Activated CD8-positive, alpha-beta T cell treated with anti-CD3 and anti-CD28 coated beads, Interleukin-2, amount 10 ng/mL, durations not matched to agents 7 days and 5 days (primary cell): ENCODE measurements at regions not wholly inside any gene's neighbourhood (a gene's known extent, or its start where the extent isn't known, plus 50 kb on each side); places are given as distances from the start of the nearest gene placed in this dataset.

Source experiments
- ATAC-seq: fragments of 150-1000 bp; cut with Tn5 transposase; one replicate; pipeline ENCODE4 v1.10.0; 2021; ENCODE audit warnings: moderate library complexity
- CTCF ChIA-PET: fragments of 350-600 bp; sonication (Branson Sonifier 250); formaldehyde crosslinking; loops from one replicate; lab custom pipeline; 2021; ENCODE audit warnings: antibody characterized with exemption; lab: Charles Lee
- POLR2A ChIA-PET: fragments of 350-600 bp; sonication (Branson Sonifier 250); formaldehyde crosslinking; loops from one replicate; lab custom pipeline; 2021; ENCODE audit warnings: antibody characterized with exemption; lab: Charles Lee
- DNase-seq: peaks from one replicate; pipeline ENCODE4 v3.0.0-alpha.2; 2020
- H3K27ac Mint-ChIP-seq: one replicate; pipeline ENCODE4 v1.8.0; 2021; ENCODE audit warnings: mild to moderate bottlenecking, mixed read lengths
- H3K27me3 Mint-ChIP-seq: one replicate; pipeline ENCODE4 v1.8.0; 2021; ENCODE audit warnings: low read depth, mixed read lengths
- H3K36me3 Mint-ChIP-seq: one replicate; pipeline ENCODE4 v1.8.0; 2021; ENCODE audit warnings: low read depth, mixed read lengths
- H3K4me1 Mint-ChIP-seq: one replicate; pipeline ENCODE4 v1.8.0; 2021; ENCODE audit warnings: low read depth, mixed read lengths
- H3K4me3 Mint-ChIP-seq: one replicate; pipeline ENCODE4 v1.8.0; 2021; ENCODE audit warnings: mild to moderate bottlenecking, mixed read lengths
- H3K9me3 Mint-ChIP-seq: one replicate; pipeline ENCODE4 v1.8.0; 2022; ENCODE audit warnings: mixed read lengths; ENCODE audit not compliant: insufficient read depth

DNA sequence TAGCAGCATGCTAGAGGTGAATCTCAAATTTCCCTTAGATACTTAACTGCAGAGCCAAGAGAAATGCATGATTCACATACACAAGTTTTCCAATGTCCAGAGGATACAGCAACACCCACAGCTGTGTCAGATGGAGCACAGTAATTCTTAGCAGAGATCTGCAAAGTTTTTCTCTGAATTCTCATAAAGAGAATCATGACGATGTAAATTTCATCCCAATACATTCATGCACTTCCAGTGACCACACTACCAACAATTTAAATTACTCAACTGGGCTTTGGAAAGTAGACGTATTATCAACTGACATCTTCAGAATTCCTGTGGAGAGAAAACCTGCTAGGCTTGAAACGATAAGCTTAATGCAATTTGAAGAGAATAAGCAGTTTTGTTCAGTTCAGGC is 378.8 kb upstream of the TLE4 start:
- no peak for DNase-seq
- H3K27me3 Mint-ChIP-seq, result no peaks in the 10 kb centered on the region
- no peaks in the 10 kb centered on the region for H3K9me3 Mint-ChIP-seq
- H3K36me3 Mint-ChIP-seq, result no peaks in the 10 kb centered on the region
- CTCF ChIA-PET, result no interaction called here
- no peaks in the 10 kb centered on the region for H3K4me1 Mint-ChIP-seq
- POLR2A ChIA-PET, result no interaction called here
- ATAC-seq, result no peak
- no peak overlapping the region for H3K27ac Mint-ChIP-seq
- no peak overlapping the region for H3K4me3 Mint-ChIP-seq

DNA sequence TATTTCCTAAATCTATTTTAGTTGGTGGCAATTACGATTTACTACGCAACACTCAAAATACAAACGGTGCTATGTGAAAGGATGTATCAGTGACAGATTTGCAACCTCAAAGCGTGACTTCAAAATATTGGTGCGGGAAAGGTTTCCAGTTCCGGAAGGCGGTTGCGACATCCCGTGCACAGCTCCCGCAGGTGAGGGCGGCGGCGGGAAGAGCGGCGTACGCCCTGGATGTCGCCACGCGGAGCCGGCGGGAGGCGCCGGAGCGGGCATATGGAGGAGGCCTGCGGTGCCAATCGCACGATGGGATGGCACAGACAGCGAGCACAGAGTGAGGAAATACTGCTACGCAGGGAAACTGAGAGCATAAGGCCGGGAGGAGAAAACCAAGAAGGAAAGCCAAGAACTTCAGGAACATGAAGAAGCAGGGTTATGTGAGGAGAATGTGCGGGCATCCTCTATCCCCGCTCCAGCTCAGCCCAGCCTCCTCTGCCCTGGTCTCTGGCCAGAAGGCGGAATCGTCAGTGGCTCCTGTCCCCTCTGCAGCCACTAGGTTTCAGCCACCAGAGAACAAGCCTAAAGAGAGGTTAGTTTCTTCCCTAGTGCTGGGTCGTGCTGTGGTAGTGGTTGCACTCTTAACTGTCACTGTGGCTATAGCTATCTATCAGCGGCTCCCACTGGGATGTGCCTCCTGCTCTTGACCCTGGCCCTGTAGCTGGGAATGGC is 378.1 kb upstream of the TLE4 start:
- Mint-ChIP-seq H3K9me3 (no peaks in the 10 kb centered on the region), H3K27ac (no peak overlapping the region), H3K4me3 (no peak overlapping the region), H3K36me3 (no peaks in the 10 kb centered on the region), H3K4me1 (no peaks in the 10 kb centered on the region), H3K27me3 (no peaks in the 10 kb centered on the region)
- CTCF ChIA-PET, result no interaction called here
- DNase-seq (no peak), ATAC-seq (no peak)
- POLR2A ChIA-PET, result no interaction called here

DNA sequence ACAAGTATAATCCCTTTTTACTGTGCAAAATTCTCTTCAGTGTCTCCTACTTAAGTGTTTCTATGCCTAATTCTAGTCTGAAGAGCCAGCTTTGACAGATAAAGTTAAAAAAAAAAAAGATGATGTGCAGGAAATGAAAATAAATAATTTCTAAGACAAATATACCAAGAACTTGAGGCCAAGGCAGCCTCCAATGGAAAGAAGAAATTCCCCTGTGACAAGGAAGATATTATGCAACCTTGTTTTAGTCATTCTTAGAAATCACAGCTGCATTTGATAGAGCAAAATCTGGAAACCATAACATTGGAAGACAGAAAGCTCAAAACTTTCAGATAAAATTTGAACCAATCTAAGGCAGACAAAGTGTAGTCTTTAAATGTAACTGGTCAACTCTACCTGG is 375.9 kb upstream of the TLE4 start:
- Mint-ChIP-seq H3K27me3 (no peaks in the 10 kb centered on the region), H3K36me3 (no peaks in the 10 kb centered on the region), H3K4me1 (no peaks in the 10 kb centered on the region), H3K27ac (no peak overlapping the region), H3K4me3 (no peak overlapping the region), H3K9me3 (no peaks in the 10 kb centered on the region)
- ATAC-seq (no peak), DNase-seq (no peak)
- POLR2A ChIA-PET, result no interaction called here
- CTCF ChIA-PET, result no interaction called here

DNA sequence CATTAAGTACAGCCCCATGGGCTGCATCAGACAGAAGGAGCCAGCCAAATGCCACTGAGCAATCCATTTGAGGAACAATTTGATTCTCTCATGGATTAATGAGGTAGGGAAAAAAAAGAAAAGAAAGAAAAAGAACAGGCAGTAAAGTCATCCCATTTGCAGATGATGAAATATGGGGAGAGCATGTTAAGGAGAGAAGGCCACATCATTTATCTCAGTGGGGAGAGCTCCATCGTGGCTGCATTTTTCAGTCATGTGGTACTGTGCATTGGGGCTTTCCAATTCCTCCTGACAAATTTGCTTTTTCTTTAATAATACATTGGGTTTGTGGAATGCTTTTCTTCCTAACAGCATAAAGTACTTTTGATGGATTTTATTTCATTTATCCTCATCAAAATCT is 375.2 kb upstream of the TLE4 start:
- Mint-ChIP-seq H3K9me3 (no peaks in the 10 kb centered on the region), H3K27me3 (no peaks in the 10 kb centered on the region), H3K36me3 (no peaks in the 10 kb centered on the region), H3K4me1 (no peaks in the 10 kb centered on the region), H3K27ac (no peak overlapping the region), H3K4me3 (no peak overlapping the region)
- no peak for ATAC-seq
- ChIA-PET POLR2A (no interaction called here), CTCF (no interaction called here)
- no peak for DNase-seq

DNA sequence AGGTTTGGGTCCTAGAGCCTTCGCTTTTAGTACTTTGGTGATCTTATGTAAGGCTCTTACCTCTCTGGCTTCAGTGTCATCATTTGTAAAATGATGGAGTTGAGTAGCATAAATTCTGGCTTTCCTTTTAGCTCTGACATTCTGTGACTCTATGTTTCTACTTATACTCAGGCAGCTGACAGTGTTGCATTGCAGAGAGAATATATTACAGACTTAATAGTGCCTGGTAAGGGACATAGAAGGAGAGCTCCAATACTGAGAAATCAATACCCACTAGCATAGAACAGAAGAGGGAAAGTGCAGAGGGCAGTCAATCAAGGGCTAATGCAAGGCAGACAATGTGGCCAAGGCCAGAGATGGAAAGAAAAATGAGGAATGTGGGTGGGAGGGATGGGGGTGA is 371.4 kb upstream of the TLE4 start:
- Mint-ChIP-seq H3K36me3 (no peaks in the 10 kb centered on the region), H3K27ac (no peak overlapping the region), H3K4me1 (no peaks in the 10 kb centered on the region), H3K4me3 (no peak overlapping the region), H3K9me3 (no peaks in the 10 kb centered on the region), H3K27me3 (no peaks in the 10 kb centered on the region)
- ChIA-PET POLR2A (no interaction called here), CTCF (no interaction called here)
- no peak for ATAC-seq
- no peak for DNase-seq

DNA sequence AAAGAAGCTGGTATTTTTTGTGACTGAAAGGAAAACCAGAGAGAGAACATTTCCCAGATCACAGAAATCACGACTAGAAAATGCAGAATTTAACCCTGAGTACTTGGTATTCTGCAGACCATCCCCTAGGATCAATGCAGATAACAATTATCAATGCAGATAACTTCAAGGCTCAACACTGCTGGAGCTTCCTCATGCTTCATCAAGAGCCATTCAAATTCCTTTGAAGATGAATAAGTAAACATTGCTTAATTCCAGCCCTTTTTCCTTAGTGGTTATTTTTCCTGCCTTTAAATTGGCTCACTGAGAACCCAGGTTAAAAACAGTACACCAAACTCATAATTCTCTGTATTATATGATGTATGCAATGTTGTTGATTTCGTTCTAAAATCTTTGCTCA is 370.1 kb upstream of the TLE4 start:
- no peak for DNase-seq
- Mint-ChIP-seq H3K4me1 (no peaks in the 10 kb centered on the region), H3K9me3 (no peaks in the 10 kb centered on the region), H3K27ac (no peak overlapping the region), H3K4me3 (no peak overlapping the region), H3K36me3 (no peaks in the 10 kb centered on the region), H3K27me3 (peaks cover 2% of the 10 kb centered on the region)
- ATAC-seq, result no peak
- CTCF ChIA-PET, result no interaction called here
- POLR2A ChIA-PET, result no interaction called here

DNA sequence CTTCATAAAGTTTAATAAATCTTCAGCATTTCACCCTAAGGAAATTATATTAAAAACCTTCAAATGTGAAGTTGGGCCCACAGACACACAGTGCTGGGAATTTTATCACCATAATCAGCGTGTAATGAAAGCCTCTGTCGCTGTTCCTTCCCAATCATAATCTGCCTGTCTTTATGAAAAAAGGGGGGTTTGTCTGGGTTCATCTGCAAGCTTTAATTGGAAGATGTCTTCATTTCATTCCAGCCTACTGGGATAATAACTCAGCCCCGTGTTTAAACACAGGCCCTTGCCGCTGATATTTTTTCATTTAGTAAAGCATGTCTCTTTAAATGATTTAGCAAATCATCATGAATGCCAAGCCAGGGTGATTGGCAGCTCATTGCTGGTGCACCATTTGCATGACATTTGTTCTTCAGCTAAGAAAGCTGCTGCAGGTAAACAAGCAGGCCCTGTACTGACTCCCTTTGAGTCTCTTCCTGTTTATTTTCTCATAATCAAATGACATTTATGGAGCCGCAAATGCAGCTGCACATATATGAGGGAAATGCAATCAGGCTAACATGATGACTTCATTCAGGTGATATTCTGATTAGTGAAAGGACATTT is 362.9 kb upstream of the TLE4 start:
- Mint-ChIP-seq H3K36me3 (no peaks in the 10 kb centered on the region), H3K27me3 (peaks cover 2% of the 10 kb centered on the region), H3K27ac (no peak overlapping the region), H3K4me1 (no peaks in the 10 kb centered on the region), H3K9me3 (no peaks in the 10 kb centered on the region), H3K4me3 (no peak overlapping the region)
- POLR2A ChIA-PET, result no interaction called here
- CTCF ChIA-PET, result no interaction called here
- ATAC-seq (no peak), DNase-seq (no peak)

DNA sequence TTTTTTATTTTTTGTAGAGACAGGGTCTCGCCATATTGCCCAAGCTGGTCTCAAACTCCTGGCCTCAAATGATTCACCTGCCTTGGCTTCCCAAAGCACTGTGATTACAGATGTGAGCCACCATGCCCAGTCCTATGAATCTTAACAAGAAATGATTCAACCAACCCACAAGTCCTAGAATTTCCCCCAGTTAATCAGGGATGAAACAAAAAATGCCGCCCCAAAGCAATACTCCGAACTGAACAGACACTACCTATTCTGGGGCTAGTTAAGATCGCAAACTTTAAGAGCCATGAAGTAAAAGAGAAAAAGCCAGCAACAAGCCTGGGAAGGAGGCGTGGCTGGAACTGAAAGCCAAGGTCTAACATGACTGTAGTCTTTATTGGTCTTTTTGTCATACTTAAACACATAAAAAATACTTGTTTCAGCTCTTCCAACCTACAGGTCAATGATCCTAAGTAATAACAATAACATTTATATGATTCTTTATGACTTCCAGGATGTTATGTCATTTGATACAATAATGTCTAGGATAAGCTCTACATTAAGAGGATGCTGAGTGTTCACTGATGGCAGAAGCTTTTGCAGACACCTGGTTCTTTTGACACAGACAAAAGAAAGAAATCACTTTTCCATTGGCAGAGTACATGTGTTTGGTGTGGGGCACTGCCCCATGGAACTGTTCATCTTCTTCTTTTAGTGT is 361.1 kb upstream of the TLE4 start:
- Mint-ChIP-seq H3K4me1 (no peaks in the 10 kb centered on the region), H3K27ac (no peak overlapping the region), H3K27me3 (peaks cover 2% of the 10 kb centered on the region), H3K36me3 (no peaks in the 10 kb centered on the region), H3K9me3 (no peaks in the 10 kb centered on the region), H3K4me3 (no peak overlapping the region)
- ChIA-PET POLR2A (no interaction called here), CTCF (no interaction called here)
- DNase-seq (no peak), ATAC-seq (no peak)

DNA sequence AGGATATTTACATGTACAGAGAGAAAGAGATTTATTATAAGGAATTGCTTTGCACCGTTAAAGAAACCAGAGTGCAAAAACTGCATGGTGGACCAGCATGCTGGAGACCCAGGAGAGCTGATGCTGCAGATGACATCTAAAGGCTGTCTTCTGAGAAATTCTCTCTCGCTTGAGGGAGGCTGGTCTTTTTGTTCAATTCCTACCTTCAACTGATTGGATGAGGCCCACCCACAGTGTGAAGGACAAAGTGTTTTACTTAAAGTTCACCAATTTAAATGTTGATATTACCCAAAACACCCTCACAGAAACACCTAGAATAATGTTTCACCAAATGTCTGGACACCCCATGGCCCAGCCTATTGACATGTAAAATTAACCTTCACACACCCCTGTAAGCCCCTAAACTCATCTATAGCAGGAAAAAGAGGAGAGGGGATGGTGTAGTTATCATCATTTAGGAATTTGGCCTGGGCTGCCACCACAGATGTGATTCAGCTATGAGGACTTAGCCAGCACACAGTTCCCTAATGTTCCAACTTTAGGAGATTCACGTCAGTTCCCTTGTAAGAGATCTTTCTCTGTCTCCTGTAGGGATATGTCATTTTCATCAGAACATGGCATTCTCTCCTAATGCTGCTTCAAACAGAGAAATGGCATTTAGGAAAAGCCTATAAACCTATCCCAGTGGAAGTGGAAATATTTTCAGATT is 358.2 kb upstream of the TLE4 start:
- Mint-ChIP-seq H3K4me3 (no peak overlapping the region), H3K36me3 (no peaks in the 10 kb centered on the region), H3K27ac (no peak overlapping the region), H3K27me3 (no peaks in the 10 kb centered on the region), H3K4me1 (no peaks in the 10 kb centered on the region), H3K9me3 (no peaks in the 10 kb centered on the region)
- ChIA-PET CTCF (no interaction called here), POLR2A (no interaction called here)
- ATAC-seq, result no peak
- DNase-seq, result no peak

DNA sequence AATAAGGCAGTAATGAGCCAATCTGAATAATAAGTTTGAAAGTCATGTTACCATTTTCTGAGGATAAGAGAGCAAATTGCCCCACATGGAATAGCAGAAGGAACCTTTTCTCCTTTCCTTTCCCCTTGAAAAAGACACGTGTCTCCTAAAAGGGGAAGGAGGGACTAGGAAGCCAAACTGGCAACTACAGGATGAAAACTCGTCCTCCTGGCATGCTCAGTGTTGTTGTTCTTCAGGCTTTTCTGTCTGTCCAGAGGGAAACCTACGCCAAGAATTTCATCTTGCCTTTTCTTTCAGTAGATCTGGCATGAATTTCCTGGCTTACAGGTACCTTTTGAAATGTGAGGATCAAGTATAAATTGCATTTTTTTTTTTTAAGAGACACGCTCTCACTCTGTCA is 355.9 kb upstream of the TLE4 start:
- DNase-seq (no peak), ATAC-seq (no peak)
- H3K4me1 Mint-ChIP-seq, result no peaks in the 10 kb centered on the region
- no peaks in the 10 kb centered on the region for H3K36me3 Mint-ChIP-seq
- no peaks in the 10 kb centered on the region for H3K9me3 Mint-ChIP-seq
- ChIA-PET CTCF (no interaction called here), POLR2A (no interaction called here)
- H3K27ac Mint-ChIP-seq, result no peak overlapping the region
- no peak overlapping the region for H3K4me3 Mint-ChIP-seq
- H3K27me3 Mint-ChIP-seq, result no peaks in the 10 kb centered on the region

DNA sequence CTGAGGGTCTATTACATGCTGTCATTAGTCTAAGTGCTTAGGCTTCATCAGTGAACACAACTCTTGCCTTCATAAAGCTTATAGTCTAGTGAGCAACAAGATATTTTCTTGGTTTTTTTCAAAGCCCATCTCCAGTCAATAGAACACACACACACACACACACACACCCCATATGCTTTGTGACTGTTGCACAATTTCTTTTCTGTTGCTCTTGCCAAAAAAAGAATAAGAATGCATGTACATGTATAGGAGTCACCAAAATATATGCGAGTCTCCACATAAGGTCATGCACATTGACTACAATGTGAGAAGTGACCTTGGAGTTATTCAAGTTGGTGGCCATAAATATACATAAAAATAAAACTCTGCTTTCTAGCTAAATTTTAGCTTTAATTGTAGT is 351.5 kb upstream of the TLE4 start:
- Mint-ChIP-seq H3K4me1 (no peaks in the 10 kb centered on the region), H3K36me3 (no peaks in the 10 kb centered on the region), H3K27me3 (no peaks in the 10 kb centered on the region), H3K27ac (no peak overlapping the region), H3K9me3 (no peaks in the 10 kb centered on the region), H3K4me3 (no peak overlapping the region)
- DNase-seq, result no peak
- ChIA-PET CTCF (no interaction called here), POLR2A (no interaction called here)
- ATAC-seq, result no peak

DNA sequence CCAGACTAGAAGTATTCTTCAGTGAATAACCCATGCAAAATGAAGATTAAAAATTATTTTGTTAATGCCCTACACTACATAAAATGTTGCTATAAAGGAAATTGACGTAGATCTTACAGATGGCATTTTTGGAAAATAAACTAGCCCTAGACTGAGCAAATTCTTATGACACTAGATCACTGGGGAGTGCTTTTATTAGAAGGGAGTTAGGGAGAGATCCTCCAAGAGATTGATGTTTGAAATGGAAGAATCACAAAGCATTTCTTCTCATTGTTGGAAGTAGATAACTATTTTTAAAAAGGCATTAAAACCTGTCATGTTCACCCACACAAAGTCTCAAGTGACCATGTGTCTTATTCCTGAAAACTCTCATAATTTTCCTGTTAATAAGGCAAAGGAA is 351.1 kb upstream of the TLE4 start:
- H3K36me3 Mint-ChIP-seq, result no peaks in the 10 kb centered on the region
- no peak for DNase-seq
- POLR2A ChIA-PET, result no interaction called here
- CTCF ChIA-PET, result no interaction called here
- no peaks in the 10 kb centered on the region for H3K9me3 Mint-ChIP-seq
- no peaks in the 10 kb centered on the region for H3K4me1 Mint-ChIP-seq
- no peak overlapping the region for H3K4me3 Mint-ChIP-seq
- no peak overlapping the region for H3K27ac Mint-ChIP-seq
- no peaks in the 10 kb centered on the region for H3K27me3 Mint-ChIP-seq
- ATAC-seq, result no peak
